ENCODE measurements at regions not wholly inside any gene's neighbourhood (a gene's known extent, or its start where the extent isn't known, plus 50 kb on each side); places are given as distances from the start of the nearest gene placed in this dataset.

GRCh38 chr12:93299262-93299846 lies 78.4 kb upstream of the NUDT4 start (continued):
- TF ChIP-seq KDM5A (IDR thresholded peaks at IDR 0.05; ENCODE audit: low read length): no peak
- no peak for TF ChIP-seq SIN3A (conservative IDR thresholded peaks at IDR 0.05 in 1 of 2, IDR thresholded peaks at IDR 0.05 in 1 of 2; ENCODE audit: low read depth in 1 of 2, low read length in 2 of 2)
- no peak for TF ChIP-seq RXRA (IDR thresholded peaks at IDR 0.05; ENCODE audit: insufficient read depth, low read depth, low read length)
- no peak for TF ChIP-seq CTCF (IDR thresholded peaks at IDR 0.05; ENCODE audit: control extremely low read depth in 1 of 3, insufficient read depth in 1 of 3, low read depth in 1 of 3, low read length in 3 of 3)

Measured in H1 (cell line).